T-cell (primary cell): ENCODE measurements at regions not wholly inside any gene's neighbourhood (a gene's known extent, or its start where the extent isn't known, plus 50 kb on each side); places are given as distances from the start of the nearest gene placed in this dataset.

ENCODE experiments used
- ATAC-seq, 4 experiments: fragments of 200-7000 bp in 3 of 4; fragments of 150-1000 bp in 1 of 4; cut with Tn5 transposase; replicated peaks in 1 of 4; 1 replicate in 3 of 4; 2 replicates in 1 of 4; pipeline ENCODE4 v1.10.0; 2021; ENCODE audit warnings: moderate library complexity in 3 of 4, mild to moderate bottlenecking in 2 of 4, moderate number of reproducible peaks in 1 of 4
- CTCF ChIA-PET, 2 donors: fragments of 300-600 bp; sonication (Branson Sonifier 250); formaldehyde crosslinking; loops; one replicate each; lab custom pipeline; 2022; ENCODE audit warnings: antibody characterized with exemption in 2 of 2; lab: Charles Lee
- POLR2A ChIA-PET, 2 donors: fragments of 300-600 bp; sonication (Branson Sonifier 250); formaldehyde crosslinking; loops; one replicate each; lab custom pipeline; 2022; ENCODE audit warnings: antibody characterized with exemption in 2 of 2; lab: Charles Lee
- DNase-seq, 35 experiments: peaks; one replicate each; pipeline versions ENCODE4 v3.0.0 to v3.0.0-alpha.2; 2013 to 2023
- H3K27ac ChIP-seq: one replicate; pipeline ENCODE4 v1.5.1; 2013; ENCODE audit warnings: low read length
- H3K27me3 ChIP-seq, 2 experiments: replicated peaks in 1 of 2; 1 replicate in 1 of 2; 2 replicates in 1 of 2; pipeline versions ENCODE4 v1.6.1 to v1.7.0; 2013; ENCODE audit warnings: low read length in 1 of 2, mixed read lengths in 1 of 2; ENCODE audit not compliant: control insufficient read depth in 2 of 2, insufficient read depth in 2 of 2; ENCODE audit errors: extremely low read depth in 1 of 2
- H3K36me3 ChIP-seq, 2 donors: 1 replicate in 1 of 2; 2 replicates in 1 of 2; pipeline versions ENCODE4 v1.6.1 to v1.7.0; 2013; ENCODE audit warnings: low read length in 1 of 2; ENCODE audit not compliant: control insufficient read depth in 2 of 2, insufficient read depth in 1 of 2; ENCODE audit errors: extremely low read depth in 1 of 2
- H3K4me1 ChIP-seq, 2 experiments: 1 replicate in 1 of 2; 2 replicates in 1 of 2; pipeline versions ENCODE4 v1.6.1 to v1.7.0; 2013; ENCODE audit warnings: low read length in 2 of 2, mixed read lengths in 1 of 2; ENCODE audit not compliant: insufficient read depth in 2 of 2, control insufficient read depth in 1 of 2; ENCODE audit errors: extremely low read depth in 1 of 2
- H3K4me3 ChIP-seq, 2 donors: 1 replicate in 1 of 2; 2 replicates in 1 of 2; pipeline versions ENCODE4 v1.5.1 to v1.7.0; 2013; ENCODE audit warnings: mild to moderate bottlenecking in 2 of 2, low read length in 1 of 2, moderate library complexity in 1 of 2; ENCODE audit not compliant: control insufficient read depth in 1 of 2; ENCODE audit errors: extremely low read depth in 1 of 2
- H3K9me3 ChIP-seq: 2 replicates; pipeline ENCODE4 v1.7.0; 2013
- H3K27ac Mint-ChIP-seq, 2 donors: one replicate each; pipeline ENCODE4 v1.8.0; 2020 to 2021; ENCODE audit warnings: mild to moderate bottlenecking in 2 of 2, mixed read lengths in 2 of 2
- H3K27me3 Mint-ChIP-seq, 2 donors: one replicate each; pipeline ENCODE4 v1.8.0; 2021 to 2022; ENCODE audit warnings: mixed read lengths in 2 of 2
- H3K36me3 Mint-ChIP-seq: one replicate; pipeline ENCODE4 v1.8.0; 2021; ENCODE audit warnings: mixed read lengths
- H3K4me1 Mint-ChIP-seq, 3 donors: one replicate each; pipeline ENCODE4 v1.8.0; 2020 to 2022; ENCODE audit warnings: mixed read lengths in 3 of 3, mild to moderate bottlenecking in 1 of 3
- H3K4me3 Mint-ChIP-seq, 3 donors: one replicate each; pipeline ENCODE4 v1.8.0; 2020 to 2022; ENCODE audit warnings: mild to moderate bottlenecking in 3 of 3, mixed read lengths in 3 of 3, moderate library complexity in 3 of 3
- H3K9me3 Mint-ChIP-seq, 3 donors: one replicate each; pipeline ENCODE4 v1.8.0; 2020 to 2022; ENCODE audit warnings: mixed read lengths in 3 of 3
- WGBS: methylation state at CpG from one replicate; pipeline ENCODE4 v1.1.5; 2013; ENCODE audit warnings: missing lambda C conversion rate; ENCODE audit not compliant: insufficient coverage; 5-methylcytosine and 5-hydroxymethylcytosine counted together

GRCh38 chrX:145716226-145716625, 101.4 kb upstream of the SLITRK2 start:
- Histone ChIP-seq H3K27me3 (no peaks in the 10 kb centered on the region), H3K9me3 (no peaks in the 10 kb centered on the region), H3K36me3 (no peaks in the 10 kb centered on the region), H3K4me3 (no peak overlapping the region), H3K27ac (no peak overlapping the region), H3K4me1 (no peaks in the 10 kb centered on the region)
- no peak overlapping the region for H3K4me3 Mint-ChIP-seq
- POLR2A ChIA-PET = no interaction called here
- no CpG with 5 or more reads among the region's 2 CpGs for WGBS
- H3K27ac Mint-ChIP-seq = no peak overlapping the region
- ATAC-seq = no peak
- peaks cover 0 to 2% (median 0%) of the 10 kb centered on the region in 3 donors for H3K9me3 Mint-ChIP-seq
- H3K4me1 Mint-ChIP-seq = no peaks in the 10 kb centered on the region
- no peaks in the 10 kb centered on the region for H3K36me3 Mint-ChIP-seq
- DNase-seq = no peak
- H3K27me3 Mint-ChIP-seq = peaks cover 0 to 6% of the 10 kb centered on the region in 2 donors
- CTCF ChIA-PET = no interaction called here

- H3K27me3 ChIP-seq = no peaks in the 10 kb centered on the region
- POLR2A ChIA-PET = no interaction called here
- Mint-ChIP-seq H3K27me3 (peaks cover 0 to 4% of the 10 kb centered on the region in 2 donors), H3K27ac (no peak overlapping the region), H3K9me3 (peaks cover 0 to 3% (median 2%) of the 10 kb centered on the region in 3 donors), H3K4me1 (no peaks in the 10 kb centered on the region), H3K36me3 (no peaks in the 10 kb centered on the region), H3K4me3 (no peak overlapping the region)
- H3K4me3 ChIP-seq = no peak overlapping the region
- WGBS = no CpG with 5 or more reads among the region's 5 CpGs
- no peaks in the 10 kb centered on the region for H3K4me1 ChIP-seq
- H3K9me3 ChIP-seq = no peaks in the 10 kb centered on the region
- no peak overlapping the region for H3K27ac ChIP-seq
- no peaks in the 10 kb centered on the region for H3K36me3 ChIP-seq
- DNase-seq (no peak), ATAC-seq (no peak)
- CTCF ChIA-PET = no interaction called here
These were observed 90.2 kb upstream of the SLITRK2 start for GRCh38 chrX:145727476-145727875.

- 93% methylated on average over 3 of the region's 6 CpGs for WGBS
- ChIA-PET CTCF (no interaction called here), POLR2A (no interaction called here)
- peaks cover 0 to 4% of the 10 kb centered on the region in 2 donors for H3K27me3 Mint-ChIP-seq
- no peaks in the 10 kb centered on the region for H3K9me3 ChIP-seq
- H3K36me3 Mint-ChIP-seq = no peaks in the 10 kb centered on the region
- H3K4me1 Mint-ChIP-seq = no peaks in the 10 kb centered on the region
- no peak overlapping the region for H3K4me3 ChIP-seq
- peaks cover 0 to 3% (median 2%) of the 10 kb centered on the region in 3 donors for H3K9me3 Mint-ChIP-seq
- no peaks in the 10 kb centered on the region for H3K4me1 ChIP-seq
- no peak overlapping the region for H3K4me3 Mint-ChIP-seq
- H3K27ac Mint-ChIP-seq = no peak overlapping the region
- DNase-seq (no peak), ATAC-seq (no peak)
- no peaks in the 10 kb centered on the region for H3K27me3 ChIP-seq
- H3K36me3 ChIP-seq = no peaks in the 10 kb centered on the region
- H3K27ac ChIP-seq = no peak overlapping the region
These were observed 88.0 kb upstream of the SLITRK2 start for GRCh38 chrX:145729635-145730034.

- no CpG with 5 or more reads among the region's 1 CpG for WGBS
- POLR2A ChIA-PET = no interaction called here
These were observed 82.6 kb upstream of the SLITRK2 start for GRCh38 chrX:145735036-145735435.

GRCh38 chrX:145751943-145752342, 65.7 kb upstream of the SLITRK2 start:
- CTCF ChIA-PET = no interaction called here
- Histone ChIP-seq H3K9me3 (no peaks in the 10 kb centered on the region), H3K4me1 (no peaks in the 10 kb centered on the region), H3K4me3 (no peak overlapping the region), H3K36me3 (no peaks in the 10 kb centered on the region), H3K27me3 (no peaks in the 10 kb centered on the region), H3K27ac (no peak overlapping the region)
- ATAC-seq (no peak), DNase-seq (no peak)
- POLR2A ChIA-PET = no interaction called here
- peaks cover 0 to 3% of the 10 kb centered on the region in 2 donors for H3K27me3 Mint-ChIP-seq
- H3K36me3 Mint-ChIP-seq = no peaks in the 10 kb centered on the region
- H3K4me3 Mint-ChIP-seq = no peak overlapping the region
- WGBS = no CpG with 5 or more reads among the region's 2 CpGs
- peaks cover 3 to 4% (median 4%) of the 10 kb centered on the region in 3 donors for H3K9me3 Mint-ChIP-seq
- no peaks in the 10 kb centered on the region for H3K4me1 Mint-ChIP-seq
- no peak overlapping the region for H3K27ac Mint-ChIP-seq

More at GRCh38 chrX:145735036-145735435, 82.6 kb upstream of the SLITRK2 start:
- Histone ChIP-seq H3K4me1 (no peaks in the 10 kb centered on the region), H3K9me3 (no peaks in the 10 kb centered on the region), H3K27ac (no peak overlapping the region), H3K27me3 (no peaks in the 10 kb centered on the region), H3K36me3 (no peaks in the 10 kb centered on the region), H3K4me3 (no peak overlapping the region)
- no peak for DNase-seq
- Mint-ChIP-seq H3K27ac (no peak overlapping the region), H3K27me3 (peaks cover 0 to 4% of the 10 kb centered on the region in 2 donors), H3K9me3 (no peaks in the 10 kb centered on the region), H3K36me3 (no peaks in the 10 kb centered on the region), H3K4me3 (no peak overlapping the region), H3K4me1 (no peaks in the 10 kb centered on the region)
- CTCF ChIA-PET = interaction anchor here in 1 of 2 donors (0.6 kb wide), 1 partner anchor 13 kb away, joined by 5 read pairs; no protein-coding TSS in a partner anchor
- ATAC-seq = no peak
